Spleen (tissue), 11 donors: ENCODE measurements at regions not wholly inside any gene's neighbourhood (a gene's known extent, or its start where the extent isn't known, plus 50 kb on each side); places are given as distances from the start of the nearest gene placed in this dataset.
"Not testable (repeated sequence)": the region's sequence is repeated elsewhere in the genome, so short reads cannot be mapped to it uniquely, and the experiment has no call there.

Experiments used
- DNase-seq: peaks from one replicate; pipeline ENCODE4 v3.0.0-alpha.2; 2020
- H3K27ac ChIP-seq, 8 donors: fragments of 200-600 bp; sonication (generic) in 7 of 8; 1 replicate in 4 of 8; 2 replicates in 4 of 8; pipeline versions ENCODE4 v1.5.0 to v1.8.0; 2016 to 2021; ENCODE audit warnings: inconsistent platforms in 4 of 8, mild to moderate bottlenecking in 4 of 8, moderate library complexity in 1 of 8
- H3K27me3 ChIP-seq, 7 donors: fragments of 200-600 bp; sonication (generic) in 6 of 7; replicated peaks in 1 of 7; 1 replicate in 4 of 7; 2 replicates in 3 of 7; pipeline versions ENCODE4 v1.5.0 to v1.8.0; 2016 to 2021; ENCODE audit warnings: inconsistent platforms in 3 of 7, mild to moderate bottlenecking in 1 of 7
- H3K36me3 ChIP-seq, 6 donors: fragments of 200-600 bp; sonication (generic) in 5 of 6; 1 replicate in 4 of 6; 2 replicates in 2 of 6; pipeline versions ENCODE4 v1.5.0 to v1.8.0; 2016 to 2021; ENCODE audit warnings: inconsistent platforms in 2 of 6
- H3K4me1 ChIP-seq, 6 donors: fragments of 200-600 bp; sonication (generic) in 5 of 6; 1 replicate in 3 of 6; 2 replicates in 3 of 6; pipeline versions ENCODE4 v1.5.0 to v1.8.0; 2016 to 2021; ENCODE audit warnings: inconsistent platforms in 3 of 6
- H3K4me3 ChIP-seq, 8 donors: fragments of 200-600 bp; sonication (generic) in 7 of 8; 1 replicate in 4 of 8; 2 replicates in 4 of 8; pipeline versions ENCODE4 v1.5.0 to v1.8.0; 2016 to 2021; ENCODE audit warnings: inconsistent platforms in 4 of 8, mild to moderate bottlenecking in 4 of 8, moderate library complexity in 2 of 8
- H3K9me3 ChIP-seq, 8 donors: fragments of 200-600 bp; sonication (generic) in 7 of 8; 1 replicate in 4 of 8; 2 replicates in 4 of 8; pipeline versions ENCODE4 v1.5.0 to v1.8.0; 2016 to 2021; ENCODE audit warnings: inconsistent platforms in 4 of 8
- CTCF ChIP-seq, 11 experiments: fragments of 200-600 bp in 7 of 11; fragments of 450-650 bp in 4 of 11; sonication (generic) in 4 of 11; IDR thresholded peaks in 8 of 11; conservative IDR thresholded peaks in 3 of 11; 1 replicate in 7 of 11; 2 replicates in 4 of 11; pipeline versions ENCODE4 v1.4.0 to v1.8.0; 2016 to 2021; ENCODE audit warnings: antibody characterized with exemption in 11 of 11, inconsistent platforms in 4 of 11, mild to moderate bottlenecking in 1 of 11
- POLR2A ChIP-seq, 3 donors: fragments of 450-650 bp; IDR thresholded peaks; one replicate each; pipeline ENCODE4 v1.5.1; 2017; ENCODE audit warnings: antibody characterized with exemption in 3 of 3, mild to moderate bottlenecking in 1 of 3
- POLR2AphosphoS5 ChIP-seq, 3 donors: sonication (generic); formaldehyde crosslinking; IDR thresholded peaks; one replicate each; pipeline ENCODE4 v1.5.1; 2017; ENCODE audit warnings: antibody characterized with exemption in 3 of 3
- WGBS, 5 donors: extraction: QIAGEN DNeasy Blood & Tissue Kit in 3 of 5; methylation state at CpG; one replicate each; pipeline versions ENCODE4 v1.1.5 to v1.1.7; 2013 to 2018; 5-methylcytosine and 5-hydroxymethylcytosine counted together
- intact Hi-C: fragments of 100-400 bp; cut with DNase I; formaldehyde crosslinking; loops from one replicate; pipeline ENCODE4 v1.15.0; 2023; ENCODE audit warnings: low total_unique reads
- donor health status: healthy with polysubstance abuse.
- donor health status: DM: no; HTN: no; CAD: no; lungs with moderate emphysema.
- donor health status: DM: no; HTN: no; CAD: no.
- donor health status: Bipolar disorder and iron deficiency.
- donor health status: healthy.
- donor health status: DM: no; HTN: no; CAD: no.
- donor health status: DM: yes; HTN: yes; CAD: no.

DNA sequence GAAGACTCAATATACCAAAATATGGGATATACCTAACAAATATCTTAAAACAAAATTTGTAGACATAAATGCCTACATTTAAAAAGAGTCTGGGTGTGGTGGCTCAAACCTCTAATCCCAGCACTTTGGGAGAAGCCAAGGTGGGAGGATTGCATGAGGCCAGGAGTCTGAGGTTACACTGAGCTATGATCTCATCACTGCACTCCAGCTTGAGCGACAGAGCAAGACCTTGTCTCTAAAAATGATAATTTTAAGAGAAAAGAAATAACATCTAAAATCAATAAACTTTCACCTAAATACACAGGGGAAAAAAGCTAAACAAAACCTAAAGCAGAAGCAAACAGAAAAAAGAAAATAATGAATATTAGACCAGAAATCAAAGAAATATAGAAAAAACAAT, 102.7 kb upstream of the PBX1 start:
- H3K36me3 ChIP-seq, result no peaks in the 10 kb centered on the region
- no peaks in the 10 kb centered on the region for H3K27me3 ChIP-seq
- H3K4me1 ChIP-seq, result no peaks in the 10 kb centered on the region
- WGBS, 5 donors, result 85 to 94% (median 87%) methylated on average over 1 of the region's 1 CpG
- no peak overlapping the region for H3K4me3 ChIP-seq
- H3K9me3 ChIP-seq, result peaks cover 0 to 21% (median 8%) of the 10 kb centered on the region in 8 donors
- intact Hi-C loops, result no loop called here
- DNase-seq, result no peak
- TF ChIP-seq POLR2A (IDR thresholded peaks at IDR 0.05) (no peak), CTCF (IDR thresholded peaks at IDR 0.05 in 8 of 11, conservative IDR thresholded peaks at IDR 0.05 in 3 of 11) (no peak), POLR2AphosphoS5 (IDR thresholded peaks at IDR 0.05) (no peak)
- no peak overlapping the region for H3K27ac ChIP-seq

DNA sequence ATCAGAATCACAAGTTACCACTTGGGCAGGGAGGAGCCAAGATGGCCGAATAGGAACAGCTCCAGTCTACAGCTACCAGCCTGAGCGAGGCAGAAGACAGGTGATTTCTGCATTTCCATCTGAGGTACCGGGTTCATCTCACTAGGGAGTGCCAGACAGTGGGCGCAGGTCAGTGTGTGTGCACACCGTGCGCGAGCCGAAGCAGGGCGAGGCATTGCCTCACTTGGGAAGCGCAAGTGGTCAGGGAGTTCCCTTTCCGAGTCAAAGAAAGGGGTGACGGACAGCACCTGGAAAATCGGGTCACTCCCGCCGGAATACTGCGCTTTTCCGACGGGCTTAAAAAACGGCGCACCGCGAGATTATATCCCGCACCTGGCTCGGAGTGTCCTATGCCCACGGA, 99.8 kb upstream of the PBX1 start:
- DNase-seq, H3K36me3 ChIP-seq, H3K27me3 ChIP-seq, H3K27ac ChIP-seq, H3K4me3 ChIP-seq, H3K4me1 ChIP-seq, intact Hi-C loops: not testable (repeated sequence)
- 91 to 96% (median 94%) methylated on average over 20 to 25 of the region's 25 CpGs for WGBS, 5 donors
- H3K9me3 ChIP-seq, result peaks cover 0 to 17% (median 6%) of the 10 kb centered on the region in 8 donors

- H3K4me1 ChIP-seq, result no peaks in the 10 kb centered on the region
- no peak overlapping the region for H3K27ac ChIP-seq
- H3K36me3 ChIP-seq, result no peaks in the 10 kb centered on the region
- H3K4me3 ChIP-seq, result no peak overlapping the region
- WGBS, 5 donors, result 75 to 86% (median 85%) methylated on average over 5 of the region's 5 CpGs
- no peaks in the 10 kb centered on the region for H3K27me3 ChIP-seq
- no peak for TF ChIP-seq CTCF (IDR thresholded peaks at IDR 0.05 in 8 of 11, conservative IDR thresholded peaks at IDR 0.05 in 3 of 11)
- DNase-seq, result no peak
- intact Hi-C loops, result no loop called here
- peaks cover 0 to 4% (median 0%) of the 10 kb centered on the region in 8 donors for H3K9me3 ChIP-seq
Observed at GRCh38 chr1:164466001-164466421, 93.0 kb upstream of the PBX1 start.

DNA sequence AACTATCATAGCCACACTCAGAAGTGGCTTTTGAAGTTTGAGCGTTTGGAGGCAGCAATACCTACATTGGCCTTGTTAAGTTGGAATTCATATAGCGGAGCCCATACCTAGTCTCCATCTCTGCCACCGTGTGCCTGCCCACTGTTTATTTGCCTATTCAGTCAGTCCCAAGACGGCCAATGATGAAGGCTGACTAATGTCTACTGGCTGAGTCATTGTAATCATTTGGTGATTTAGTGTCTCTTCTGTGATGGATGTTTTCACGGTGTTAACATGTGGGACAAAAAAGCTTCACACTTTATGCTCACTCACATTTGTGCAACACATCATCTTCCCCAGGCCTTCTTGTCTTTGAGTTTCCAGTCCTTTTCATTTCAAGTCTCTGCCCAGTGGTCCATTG, 92.6 kb upstream of the PBX1 start:
- Histone ChIP-seq H3K4me3 (no peak overlapping the region), H3K27me3 (no peaks in the 10 kb centered on the region), H3K9me3 (peaks cover 0 to 4% (median 0%) of the 10 kb centered on the region in 8 donors), H3K27ac (no peak overlapping the region), H3K4me1 (no peaks in the 10 kb centered on the region), H3K36me3 (no peaks in the 10 kb centered on the region)
- DNase-seq, result no peak
- TF ChIP-seq POLR2AphosphoS5 (IDR thresholded peaks at IDR 0.05) (no peak), POLR2A (IDR thresholded peaks at IDR 0.05) (no peak), CTCF (IDR thresholded peaks at IDR 0.05 in 8 of 11, conservative IDR thresholded peaks at IDR 0.05 in 3 of 11) (no peak)
- 85 to 89% (median 88%) methylated on average over 5 of the region's 5 CpGs for WGBS, 5 donors
- intact Hi-C loops, result no loop called here

GRCh38 chr1:164470996-164471395, 88.0 kb upstream of the PBX1 start:
- no peaks in the 10 kb centered on the region for H3K36me3 ChIP-seq
- TF ChIP-seq POLR2A (IDR thresholded peaks at IDR 0.05) (no peak), POLR2AphosphoS5 (IDR thresholded peaks at IDR 0.05) (no peak), CTCF (IDR thresholded peaks at IDR 0.05 in 8 of 11, conservative IDR thresholded peaks at IDR 0.05 in 3 of 11) (no peak)
- WGBS, 5 donors, result 73 to 83% (median 81%) methylated on average over 5 of the region's 5 CpGs
- no peak overlapping the region for H3K4me3 ChIP-seq
- no peak for DNase-seq
- H3K27ac ChIP-seq, result no peak overlapping the region
- H3K9me3 ChIP-seq, result no peaks in the 10 kb centered on the region
- H3K4me1 ChIP-seq, result no peaks in the 10 kb centered on the region
- H3K27me3 ChIP-seq, result no peaks in the 10 kb centered on the region
- intact Hi-C loops, result no loop called here
